ENCODE measurements at regions not wholly inside any gene's neighbourhood (a gene's known extent, or its start where the extent isn't known, plus 50 kb on each side); places are given as distances from the start of the nearest gene placed in this dataset.

DNA sequence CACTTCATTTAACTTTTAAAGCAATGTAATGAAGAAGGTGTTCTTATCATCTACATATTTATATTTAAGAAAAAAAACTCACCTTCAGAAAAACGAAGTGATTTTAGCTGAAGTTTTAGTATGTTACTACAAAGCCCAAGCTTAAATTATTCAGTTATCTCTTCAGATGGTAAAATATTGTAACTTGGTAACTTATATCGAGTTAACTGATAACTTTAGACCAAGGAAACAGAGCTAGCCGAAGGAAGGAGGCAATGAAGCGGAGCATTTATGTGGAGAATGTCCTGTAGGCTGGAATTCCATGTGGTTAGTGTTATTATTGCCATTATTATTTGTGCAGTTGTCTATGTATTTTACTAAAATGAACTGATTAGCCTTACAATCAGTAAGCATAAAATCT, 1102.1 kb upstream of the LCORL start:
- no peak for TF ChIP-seq EP300 (IDR thresholded peaks at IDR 0.05)
- TF ChIP-seq, protein P1, sequence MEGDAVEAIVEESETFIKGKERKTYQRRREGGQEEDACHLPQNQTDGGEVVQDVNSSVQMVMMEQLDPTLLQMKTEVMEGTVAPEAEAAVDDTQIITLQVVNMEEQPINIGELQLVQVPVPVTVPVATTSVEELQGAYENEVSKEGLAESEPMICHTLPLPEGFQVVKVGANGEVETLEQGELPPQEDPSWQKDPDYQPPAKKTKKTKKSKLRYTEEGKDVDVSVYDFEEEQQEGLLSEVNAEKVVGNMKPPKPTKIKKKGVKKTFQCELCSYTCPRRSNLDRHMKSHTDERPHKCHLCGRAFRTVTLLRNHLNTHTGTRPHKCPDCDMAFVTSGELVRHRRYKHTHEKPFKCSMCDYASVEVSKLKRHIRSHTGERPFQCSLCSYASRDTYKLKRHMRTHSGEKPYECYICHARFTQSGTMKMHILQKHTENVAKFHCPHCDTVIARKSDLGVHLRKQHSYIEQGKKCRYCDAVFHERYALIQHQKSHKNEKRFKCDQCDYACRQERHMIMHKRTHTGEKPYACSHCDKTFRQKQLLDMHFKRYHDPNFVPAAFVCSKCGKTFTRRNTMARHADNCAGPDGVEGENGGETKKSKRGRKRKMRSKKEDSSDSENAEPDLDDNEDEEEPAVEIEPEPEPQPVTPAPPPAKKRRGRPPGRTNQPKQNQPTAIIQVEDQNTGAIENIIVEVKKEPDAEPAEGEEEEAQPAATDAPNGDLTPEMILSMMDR (IDR thresholded peaks at IDR 0.05): no peak
